ENCODE measurements at regions not wholly inside any gene's neighbourhood (a gene's known extent, or its start where the extent isn't known, plus 50 kb on each side); places are given as distances from the start of the nearest gene placed in this dataset.

DNA sequence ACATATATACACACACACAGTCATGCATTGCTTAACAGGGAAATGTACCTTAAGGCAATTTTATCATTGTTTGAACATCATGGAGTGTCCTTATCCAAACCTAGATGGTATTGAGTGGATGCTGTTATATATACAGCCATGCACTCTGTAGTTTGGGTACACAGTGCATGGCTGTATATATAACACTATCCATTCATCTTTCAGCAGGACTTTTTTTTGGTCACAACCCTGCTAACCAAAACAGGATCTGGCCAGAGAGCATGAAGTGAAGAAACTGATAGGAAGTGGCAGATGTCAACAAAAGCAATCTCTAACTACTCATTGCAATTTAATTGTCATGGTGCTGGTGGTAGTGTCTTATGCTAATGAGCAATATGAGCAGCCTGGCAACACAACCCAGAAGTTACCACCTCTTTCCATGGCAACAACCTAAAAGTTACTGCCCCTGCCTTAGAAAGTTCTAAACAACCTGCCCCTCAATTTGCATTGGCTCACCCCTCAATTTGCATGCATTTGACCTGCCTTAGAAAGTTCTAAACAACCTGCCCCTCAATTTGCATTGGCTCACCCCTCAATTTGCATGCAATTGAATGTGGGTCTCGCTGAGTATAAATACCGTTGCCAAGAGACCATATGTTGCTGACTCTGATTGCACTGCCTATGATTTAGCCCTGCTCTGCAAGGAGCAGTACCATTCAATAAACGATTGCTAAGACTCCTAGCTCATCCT is 434.9 kb downstream of the DSEL start:
- DNase-seq (ENCODE audit: low spot score) = no peak
- intact Hi-C loops (cut with DNase I) = no loop called here

DNA sequence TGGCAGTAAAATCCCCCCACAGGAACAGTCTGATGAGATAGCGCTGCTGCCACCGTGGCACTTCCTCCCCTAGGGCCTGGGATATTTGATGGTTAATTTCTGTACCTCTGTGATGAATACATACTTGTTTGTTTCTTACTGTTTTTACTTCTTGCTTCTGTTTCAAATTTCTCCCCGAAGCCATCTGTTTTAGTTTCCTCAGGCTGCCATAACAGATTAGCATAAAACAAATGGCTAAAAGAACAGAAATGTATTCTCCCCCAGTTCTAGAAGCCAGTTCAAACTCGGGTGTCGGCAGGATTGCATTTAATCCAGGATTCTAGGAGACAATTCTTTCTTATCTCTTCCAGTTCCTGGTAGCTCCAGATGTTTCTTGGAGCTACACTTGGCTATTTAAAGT is 435.9 kb downstream of the DSEL start:
- DNase-seq (ENCODE audit: low spot score) = no peak
- intact Hi-C loops (cut with DNase I) = no loop called here

DNA sequence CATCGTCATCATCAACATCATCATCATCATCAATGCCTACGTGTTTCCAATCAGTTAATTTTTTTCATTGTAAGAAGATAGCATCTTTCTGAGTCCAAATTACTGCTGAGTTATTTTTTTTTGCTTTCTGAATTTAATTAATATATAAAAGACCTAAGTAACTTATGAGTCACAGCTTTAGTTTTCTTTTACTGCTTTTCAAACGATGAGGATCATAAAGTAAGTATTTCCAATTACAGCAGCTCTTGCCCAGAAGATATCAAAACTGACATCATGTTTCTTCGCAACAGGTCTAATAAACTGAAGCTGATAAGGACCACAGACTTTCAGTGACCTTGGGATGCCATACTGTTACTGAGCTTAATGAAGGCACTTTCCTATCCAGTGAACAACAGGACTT is 442.2 kb downstream of the DSEL start:
- intact Hi-C loops (cut with DNase I) = no loop called here
- no peak for DNase-seq (ENCODE audit: low spot score)

- intact Hi-C loops (cut with DNase I) = no loop called here
- DNase-seq (ENCODE audit: low spot score) = no peak
Observed at GRCh38 chr18:67072791-67073190, 443.7 kb downstream of the DSEL start.

- no peak for DNase-seq (ENCODE audit: low spot score)
- intact Hi-C loops (cut with DNase I) = no loop called here
Observed at GRCh38 chr18:67068608-67069007, 447.9 kb downstream of the DSEL start.

DNA sequence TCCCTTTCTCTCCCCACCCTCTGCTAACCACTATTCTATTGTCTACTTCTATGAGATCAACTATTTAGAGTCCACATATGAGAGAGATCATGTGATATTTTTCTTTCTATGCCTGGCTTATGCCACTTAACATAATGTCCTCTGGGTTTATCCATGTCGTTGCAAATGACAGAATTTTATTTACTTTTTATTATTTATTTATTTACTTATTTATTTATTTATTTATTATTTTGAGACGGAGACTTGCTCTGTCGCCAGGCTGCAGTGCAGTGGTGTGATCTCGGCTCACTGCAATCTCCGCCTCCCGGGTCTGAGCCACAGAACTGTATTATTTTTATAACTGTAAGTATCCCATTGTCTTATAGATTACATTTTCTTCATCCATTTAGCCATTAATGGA is 443.4 kb upstream of the CDH19 start:
- DNase-seq (ENCODE audit: low spot score) = no peak
- intact Hi-C loops (cut with DNase I) = no loop called here

GRCh38 chr18:67043276-67043675 is 439.4 kb upstream of the CDH19 start:
- no peak for DNase-seq (ENCODE audit: low spot score)
- intact Hi-C loops (cut with DNase I) = no loop called here

DNA sequence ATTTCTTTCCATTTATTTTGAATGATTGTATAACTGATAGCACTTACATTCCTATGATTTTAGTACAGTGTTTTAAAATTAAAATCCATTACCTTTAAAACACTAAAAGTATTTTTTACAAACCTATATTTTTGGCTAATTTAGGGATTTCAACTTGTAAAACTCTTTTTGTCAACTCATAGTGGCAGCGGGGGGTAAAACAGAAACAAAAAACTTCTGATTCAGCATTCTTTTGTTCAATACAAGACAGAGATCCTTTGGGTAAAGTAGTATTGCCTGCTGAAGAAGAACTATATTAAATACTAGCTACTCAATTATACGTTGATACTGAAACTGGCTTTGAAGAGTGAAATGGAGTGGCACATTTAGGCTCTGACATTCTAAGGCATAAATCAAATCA is 437.4 kb upstream of the CDH19 start:
- DNase-seq (ENCODE audit: low spot score) = no peak
- intact Hi-C loops (cut with DNase I) = no loop called here

DNA sequence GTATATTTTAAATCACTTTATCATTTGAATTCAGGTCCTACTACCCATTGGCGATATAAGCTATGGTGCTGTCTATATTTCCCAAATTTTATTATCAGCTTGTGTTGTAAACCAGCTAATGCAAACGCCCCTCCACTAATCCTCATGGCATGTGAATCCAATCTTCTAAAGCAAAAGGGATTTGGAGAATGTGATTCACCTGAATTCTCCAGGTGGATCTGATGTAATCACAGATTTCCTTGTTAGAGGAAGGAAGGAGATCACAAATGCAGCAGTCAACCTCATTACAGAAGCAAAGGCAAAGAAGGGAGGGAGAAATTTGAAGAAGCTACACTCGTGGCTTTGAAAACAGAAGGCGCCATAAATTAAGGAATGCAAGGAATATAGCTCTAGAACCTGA is 431.1 kb upstream of the CDH19 start:
- intact Hi-C loops (cut with DNase I) = no loop called here
- no peak for DNase-seq (ENCODE audit: low spot score)

DNA sequence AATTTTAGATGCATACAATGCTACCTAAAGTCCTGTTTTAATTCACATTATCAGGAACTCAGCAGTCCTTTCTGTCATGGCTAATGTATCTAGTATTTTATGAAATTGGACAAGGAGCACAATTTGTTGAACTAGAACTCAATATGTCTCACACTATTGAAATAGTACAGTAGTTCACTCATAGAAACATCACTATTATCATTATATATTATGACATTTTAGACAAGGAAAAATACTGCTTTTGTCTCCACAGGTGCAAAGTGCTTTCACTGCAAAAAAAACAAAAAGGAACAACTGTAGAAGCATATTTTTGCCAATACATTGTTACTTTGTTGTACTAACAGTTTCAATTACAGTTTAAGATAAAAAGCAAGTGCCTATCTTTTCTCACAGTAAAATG is 419.2 kb upstream of the CDH19 start:
- intact Hi-C loops (cut with DNase I) = no loop called here
- no peak for DNase-seq (ENCODE audit: low spot score)

GRCh38 chr18:67010919-67011318 is 407.0 kb upstream of the CDH19 start:
- DNase-seq (ENCODE audit: low spot score) = no peak
- intact Hi-C loops (cut with DNase I) = no loop called here

DNA sequence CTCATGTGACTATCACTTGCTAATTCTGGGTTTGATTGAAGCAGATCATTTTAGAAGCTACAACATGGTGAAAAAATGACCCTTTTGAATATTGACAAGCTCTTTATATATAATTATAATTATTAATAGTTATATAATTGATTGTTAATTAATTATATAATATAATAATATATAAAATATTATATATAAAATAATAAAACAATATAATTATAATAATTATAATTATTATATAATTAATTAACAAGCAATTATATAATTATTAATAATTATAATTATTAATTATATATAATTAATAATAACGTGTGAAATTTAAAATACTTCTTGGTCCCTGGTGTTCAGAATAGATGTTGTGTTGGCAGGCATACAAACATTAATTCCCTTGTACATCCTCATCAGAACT is 404.1 kb upstream of the CDH19 start:
- intact Hi-C loops (cut with DNase I) = no loop called here
- DNase-seq (ENCODE audit: low spot score) = no peak

GRCh38 chr18:67007085-67007484 is 403.2 kb upstream of the CDH19 start:
- no peak for DNase-seq (ENCODE audit: low spot score)
- intact Hi-C loops (cut with DNase I) = no loop called here

DNA sequence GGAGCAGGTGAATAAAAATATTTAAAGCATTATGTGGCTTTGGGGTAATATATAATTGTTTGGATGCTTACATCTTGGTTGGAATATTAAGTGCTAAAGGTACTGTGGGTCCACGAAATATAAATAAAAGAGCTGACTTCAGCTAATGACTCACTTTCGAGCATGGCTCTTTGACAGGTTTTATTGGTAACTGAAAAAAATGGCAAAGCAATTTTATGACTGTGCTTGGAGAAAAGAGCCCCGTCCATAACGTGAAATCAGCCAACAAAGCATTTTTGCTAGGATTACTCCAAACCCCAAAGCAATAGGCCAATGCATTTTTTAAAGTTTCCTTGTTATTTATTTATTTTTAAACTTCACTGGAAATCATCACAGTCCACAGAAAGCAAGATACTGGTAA is 397.2 kb upstream of the CDH19 start:
- intact Hi-C loops (cut with DNase I) = no loop called here
- no peak for DNase-seq (ENCODE audit: low spot score)

DNA sequence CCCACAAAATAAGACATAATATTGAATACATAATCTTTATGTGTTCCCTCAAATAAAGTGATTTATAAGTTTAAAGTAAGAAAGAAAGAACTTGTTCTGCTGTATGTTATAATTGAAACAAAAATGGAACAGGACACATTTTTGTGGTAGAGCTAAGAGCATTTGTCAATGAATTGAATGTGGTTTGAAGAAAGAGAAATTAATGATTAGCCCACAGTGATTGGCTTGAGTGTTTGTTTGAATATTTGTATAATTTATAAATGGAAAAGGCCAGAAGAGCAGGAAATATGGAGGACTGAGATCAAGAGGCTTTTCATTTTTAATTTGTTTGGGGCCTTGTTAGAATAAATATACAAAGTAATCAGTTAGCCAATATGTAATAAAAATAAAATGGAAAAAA is 395.1 kb upstream of the CDH19 start:
- intact Hi-C loops (cut with DNase I) = no loop called here
- DNase-seq (ENCODE audit: low spot score) = no peak

- intact Hi-C loops (cut with DNase I) = no loop called here
- no peak for DNase-seq (ENCODE audit: low spot score)
Observed at GRCh38 chr18:66995270-66995669, 391.4 kb upstream of the CDH19 start.

DNA sequence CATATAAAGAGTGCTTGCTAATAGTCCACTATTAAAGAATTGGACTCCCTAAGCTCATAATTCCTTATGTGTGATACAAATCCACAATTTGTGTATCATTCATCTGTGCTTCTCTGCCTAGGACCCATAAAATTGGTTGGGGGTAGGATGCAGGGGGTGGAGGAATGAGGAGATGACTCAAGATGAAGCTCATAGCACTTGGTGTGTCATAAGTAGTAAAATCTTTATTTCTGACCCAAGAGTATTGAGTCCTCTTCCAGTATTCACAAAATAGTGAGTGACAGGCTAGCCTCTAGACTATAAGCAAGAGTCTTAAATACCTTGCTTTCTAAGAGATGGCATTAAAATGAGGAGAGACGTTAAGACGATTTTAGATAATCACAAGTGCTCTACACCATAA is 390.9 kb upstream of the CDH19 start:
- intact Hi-C loops (cut with DNase I) = no loop called here
- DNase-seq (ENCODE audit: low spot score) = no peak

- DNase-seq (ENCODE audit: low spot score) = no peak
- intact Hi-C loops (cut with DNase I) = no loop called here
Observed at GRCh38 chr18:66993492-66993891, 389.6 kb upstream of the CDH19 start.

DNA sequence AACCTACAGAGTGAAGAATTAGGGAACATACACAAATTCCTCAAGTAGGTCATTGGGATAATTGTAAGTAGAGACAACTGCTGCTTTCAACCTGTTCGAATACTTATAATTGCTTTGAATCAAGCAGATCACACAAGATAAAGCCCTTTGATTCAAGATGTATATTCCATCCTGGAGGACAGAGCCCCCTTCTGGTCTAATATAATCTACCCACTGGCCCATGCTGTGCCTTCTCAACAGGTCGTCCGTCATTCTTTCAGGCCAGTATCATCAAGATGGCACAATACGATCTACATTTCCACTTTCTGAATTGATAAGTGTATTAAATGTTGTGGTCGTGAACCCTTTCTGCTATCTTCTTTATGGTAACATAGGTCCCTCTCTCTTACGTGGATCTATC is 387.0 kb upstream of the CDH19 start:
- intact Hi-C loops (cut with DNase I) = no loop called here
- no peak for DNase-seq (ENCODE audit: low spot score)

DNA sequence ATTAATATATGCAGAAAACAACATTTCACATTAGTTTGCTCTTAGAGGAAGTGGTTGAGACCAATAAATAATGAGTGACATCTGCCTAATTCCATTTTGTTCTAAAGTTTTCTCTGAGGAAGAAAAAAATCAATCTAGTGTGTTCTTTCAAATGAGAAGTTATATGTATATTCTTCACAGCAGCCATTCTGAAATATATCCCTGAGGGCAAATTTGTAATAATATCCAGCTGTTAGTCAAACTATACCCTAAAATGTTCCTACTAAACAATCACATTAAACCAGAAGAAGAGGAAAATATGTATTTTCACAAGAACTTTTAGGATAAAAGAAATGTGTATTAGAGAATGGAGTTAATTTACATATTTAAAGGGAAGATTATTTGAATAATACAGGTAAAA is 375.1 kb upstream of the CDH19 start:
- no peak for DNase-seq (ENCODE audit: low spot score)
- intact Hi-C loops (cut with DNase I) = no loop called here

- intact Hi-C loops (cut with DNase I) = no loop called here
- DNase-seq (ENCODE audit: low spot score) = no peak
Observed at GRCh38 chr18:66972681-66973080, 368.8 kb upstream of the CDH19 start.

GRCh38 chr18:66971960-66972359 is 368.1 kb upstream of the CDH19 start:
- intact Hi-C loops (cut with DNase I) = no loop called here
- DNase-seq (ENCODE audit: low spot score) = no peak

All from cardiac septum (tissue), 1 donor.